ENCODE measurements at regions not wholly inside any gene's neighbourhood (a gene's known extent, or its start where the extent isn't known, plus 50 kb on each side); places are given as distances from the start of the nearest gene placed in this dataset.

GRCh38 chr13:73955977-73956500 is 178.2 kb downstream of the KLF12 start:
- no peak for TF ChIP-seq POLR2A (IDR thresholded peaks at IDR 0.05; ENCODE audit: low read length)
- no peak for TF ChIP-seq GATA1 (IDR thresholded peaks at IDR 0.05; ENCODE audit: low read depth, low read length)
